BE2C (cell line): ENCODE measurements at regions not wholly inside any gene's neighbourhood (a gene's known extent, or its start where the extent isn't known, plus 50 kb on each side); places are given as distances from the start of the nearest gene placed in this dataset.

Source experiments
- DNase-seq: peaks from one replicate; pipeline ENCODE4 v3.0.0-alpha.2; 2020
- H3K27me3 ChIP-seq: fragments of 250-450 bp; sonication (Bioruptor Pico); 2 replicates; pipeline ENCODE4 v1.5.1; 2020; ENCODE audit warnings: mild to moderate bottlenecking
- H3K36me3 ChIP-seq: fragments of 250-450 bp; sonication (Bioruptor Pico); 2 replicates; pipeline ENCODE4 v1.5.1; 2020; ENCODE audit warnings: mild to moderate bottlenecking
- H3K4me1 ChIP-seq: fragments of 250-450 bp; sonication (Bioruptor Pico); 2 replicates; pipeline ENCODE4 v1.5.1; 2020
- H3K4me3 ChIP-seq: 2 replicates; pipeline ENCODE4 v1.5.1; 2011; ENCODE audit warnings: low read depth, low read length
- H3K9me3 ChIP-seq: fragments of 250-450 bp; sonication (Bioruptor Pico); 2 replicates; pipeline ENCODE4 v1.5.1; 2020
- TF ChIP-seq, protein P1 (sequence below): IDR thresholded peaks from 2 replicates; pipeline ENCODE4 v1.5.1; 2012; ENCODE audit warnings: mild to moderate bottlenecking, low read depth, low read length

GRCh38 chr15:53072077-53072476 is 281.9 kb upstream of the ONECUT1 start:
- Histone ChIP-seq H3K4me1 (no peaks in the 10 kb centered on the region), H3K36me3 (no peaks in the 10 kb centered on the region), H3K27me3 (no peaks in the 10 kb centered on the region; the same call in 1 of the 2 replicates), H3K4me3 (no peak overlapping the region), H3K9me3 (no peaks in the 10 kb centered on the region)
- TF ChIP-seq, protein P1, sequence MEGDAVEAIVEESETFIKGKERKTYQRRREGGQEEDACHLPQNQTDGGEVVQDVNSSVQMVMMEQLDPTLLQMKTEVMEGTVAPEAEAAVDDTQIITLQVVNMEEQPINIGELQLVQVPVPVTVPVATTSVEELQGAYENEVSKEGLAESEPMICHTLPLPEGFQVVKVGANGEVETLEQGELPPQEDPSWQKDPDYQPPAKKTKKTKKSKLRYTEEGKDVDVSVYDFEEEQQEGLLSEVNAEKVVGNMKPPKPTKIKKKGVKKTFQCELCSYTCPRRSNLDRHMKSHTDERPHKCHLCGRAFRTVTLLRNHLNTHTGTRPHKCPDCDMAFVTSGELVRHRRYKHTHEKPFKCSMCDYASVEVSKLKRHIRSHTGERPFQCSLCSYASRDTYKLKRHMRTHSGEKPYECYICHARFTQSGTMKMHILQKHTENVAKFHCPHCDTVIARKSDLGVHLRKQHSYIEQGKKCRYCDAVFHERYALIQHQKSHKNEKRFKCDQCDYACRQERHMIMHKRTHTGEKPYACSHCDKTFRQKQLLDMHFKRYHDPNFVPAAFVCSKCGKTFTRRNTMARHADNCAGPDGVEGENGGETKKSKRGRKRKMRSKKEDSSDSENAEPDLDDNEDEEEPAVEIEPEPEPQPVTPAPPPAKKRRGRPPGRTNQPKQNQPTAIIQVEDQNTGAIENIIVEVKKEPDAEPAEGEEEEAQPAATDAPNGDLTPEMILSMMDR = no peak
- peak; percentile 9 for DNase-seq

DNA sequence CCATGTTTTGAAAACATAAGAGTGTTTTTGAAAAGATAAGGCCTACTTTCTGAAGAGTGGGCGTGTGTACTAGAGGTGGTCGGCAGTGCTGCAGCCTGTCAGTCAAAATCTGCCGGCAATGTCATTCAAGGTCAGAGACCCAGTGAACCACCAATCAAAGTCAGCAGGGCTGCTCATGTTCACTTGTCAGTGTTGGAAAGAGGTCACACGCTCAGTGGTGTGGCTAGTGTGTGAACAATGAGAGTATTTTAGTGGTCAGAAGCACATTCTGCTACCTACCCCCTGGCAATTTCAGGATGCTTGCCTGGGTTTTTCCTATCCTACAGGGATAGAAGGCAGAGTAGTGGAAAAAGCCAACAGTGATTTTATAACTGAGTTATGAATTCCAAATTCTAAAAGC is 278.5 kb upstream of the ONECUT1 start:
- Histone ChIP-seq H3K4me3 (no peak overlapping the region), H3K4me1 (no peaks in the 10 kb centered on the region), H3K27me3 (no peaks in the 10 kb centered on the region; the same call in 1 of the 2 replicates), H3K36me3 (no peaks in the 10 kb centered on the region), H3K9me3 (no peaks in the 10 kb centered on the region)
- TF ChIP-seq, protein P1 = no peak
- no peak for DNase-seq

- Histone ChIP-seq H3K27me3 (no peaks in the 10 kb centered on the region), H3K4me1 (no peaks in the 10 kb centered on the region), H3K36me3 (no peaks in the 10 kb centered on the region), H3K9me3 (no peaks in the 10 kb centered on the region), H3K4me3 (no peak overlapping the region)
- TF ChIP-seq, protein P1 = no peak
- DNase-seq = no peak
Observed at GRCh38 chr15:53059273-53060043, 269.3 kb upstream of the ONECUT1 start.

DNA sequence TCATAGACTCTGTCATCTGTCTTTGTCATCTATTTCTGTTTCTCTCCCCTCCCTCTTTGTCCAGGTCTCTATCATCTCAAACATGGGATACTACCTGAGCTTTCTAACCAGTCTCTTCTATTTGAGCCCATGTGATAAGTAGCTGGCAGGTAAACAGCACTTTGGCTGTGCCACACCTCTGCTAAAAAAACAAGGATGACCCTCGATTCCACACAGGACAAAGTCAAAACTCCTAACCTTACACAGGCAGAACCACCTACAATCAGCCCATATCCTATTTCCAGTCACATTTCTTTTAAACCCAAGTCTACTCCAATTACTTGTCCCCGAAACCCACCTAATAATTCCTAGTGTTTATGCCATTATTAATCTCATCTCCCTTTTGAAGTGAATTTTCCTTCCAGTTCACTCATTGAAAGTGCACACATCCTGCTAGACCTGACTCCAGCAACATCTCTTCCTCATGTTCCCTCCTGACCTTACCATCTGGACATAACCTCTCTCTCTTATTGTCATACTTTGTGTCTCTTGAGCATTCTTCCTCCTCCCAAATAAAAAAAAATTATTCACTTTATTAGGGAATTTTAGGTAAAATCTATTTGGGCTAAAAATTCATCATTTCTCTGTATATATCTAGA is 256.1 kb upstream of the ONECUT1 start:
- no peak overlapping the region for H3K4me3 ChIP-seq
- TF ChIP-seq, protein P1 = no peak
- H3K4me1 ChIP-seq = no peaks in the 10 kb centered on the region
- H3K36me3 ChIP-seq = no peaks in the 10 kb centered on the region
- no peaks in the 10 kb centered on the region for H3K27me3 ChIP-seq
- H3K9me3 ChIP-seq = no peaks in the 10 kb centered on the region
- DNase-seq = no peak

GRCh38 chr15:53038655-53038941 is 248.5 kb upstream of the ONECUT1 start:
- Histone ChIP-seq H3K4me1 (no peaks in the 10 kb centered on the region), H3K9me3 (no peaks in the 10 kb centered on the region), H3K27me3 (no peaks in the 10 kb centered on the region; the same call in 1 of the 2 replicates), H3K4me3 (no peak overlapping the region), H3K36me3 (no peaks in the 10 kb centered on the region)
- DNase-seq = no peak
- TF ChIP-seq, protein P1 = no peak

DNA sequence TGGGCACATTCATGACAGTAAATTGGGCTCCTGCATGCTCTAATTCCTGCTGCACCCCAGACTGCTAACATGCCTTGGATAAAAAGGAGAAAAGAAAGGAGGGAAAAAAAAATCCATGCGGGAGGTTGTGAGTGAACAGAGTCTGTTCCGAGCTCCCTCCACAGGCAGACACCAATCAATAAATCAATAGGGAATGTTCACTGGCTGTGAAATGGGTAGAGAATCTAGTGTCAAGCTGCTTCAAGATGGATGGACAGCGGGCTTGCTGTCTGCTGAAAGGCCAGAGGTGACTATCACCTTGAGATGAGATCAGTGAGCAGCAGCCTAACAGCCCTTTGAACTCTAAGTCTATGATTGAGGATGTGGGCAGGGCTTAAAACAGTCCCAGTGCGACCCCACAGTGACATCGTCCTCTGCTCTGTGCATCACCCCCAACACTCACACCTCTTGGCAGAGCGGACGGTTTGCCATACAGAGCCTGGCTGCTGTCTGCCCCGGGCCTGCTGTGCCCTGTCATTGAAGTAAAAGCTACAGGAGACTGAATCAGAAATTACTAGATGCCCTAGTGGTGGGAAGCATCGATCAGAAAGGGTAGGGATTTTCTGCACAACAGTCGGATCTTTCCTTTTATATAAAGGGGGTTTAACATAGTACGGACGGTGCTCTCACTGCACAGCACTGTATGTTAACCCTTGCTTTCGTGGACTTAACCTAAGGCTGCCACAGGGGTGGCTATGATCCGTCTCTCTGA is 247.9 kb upstream of the ONECUT1 start:
- TF ChIP-seq, protein P1 = no peak
- Histone ChIP-seq H3K9me3 (no peaks in the 10 kb centered on the region), H3K4me3 (no peak overlapping the region), H3K4me1 (no peaks in the 10 kb centered on the region), H3K27me3 (no peaks in the 10 kb centered on the region; the same call in 1 of the 2 replicates), H3K36me3 (no peaks in the 10 kb centered on the region)
- DNase-seq = no peak
